ENCODE measurements at regions not wholly inside any gene's neighbourhood (a gene's known extent, or its start where the extent isn't known, plus 50 kb on each side); places are given as distances from the start of the nearest gene placed in this dataset.

GRCh38 chr14:87638196-87638595 lies 354.8 kb downstream of the GALC start:
- TF ChIP-seq POLR2A (IDR thresholded peaks at IDR 0.05; ENCODE audit: low read depth) (no peak), CTCF (IDR thresholded peaks at IDR 0.05) (no peak)
